ENCODE measurements at regions not wholly inside any gene's neighbourhood (a gene's known extent, or its start where the extent isn't known, plus 50 kb on each side); places are given as distances from the start of the nearest gene placed in this dataset.

DNA sequence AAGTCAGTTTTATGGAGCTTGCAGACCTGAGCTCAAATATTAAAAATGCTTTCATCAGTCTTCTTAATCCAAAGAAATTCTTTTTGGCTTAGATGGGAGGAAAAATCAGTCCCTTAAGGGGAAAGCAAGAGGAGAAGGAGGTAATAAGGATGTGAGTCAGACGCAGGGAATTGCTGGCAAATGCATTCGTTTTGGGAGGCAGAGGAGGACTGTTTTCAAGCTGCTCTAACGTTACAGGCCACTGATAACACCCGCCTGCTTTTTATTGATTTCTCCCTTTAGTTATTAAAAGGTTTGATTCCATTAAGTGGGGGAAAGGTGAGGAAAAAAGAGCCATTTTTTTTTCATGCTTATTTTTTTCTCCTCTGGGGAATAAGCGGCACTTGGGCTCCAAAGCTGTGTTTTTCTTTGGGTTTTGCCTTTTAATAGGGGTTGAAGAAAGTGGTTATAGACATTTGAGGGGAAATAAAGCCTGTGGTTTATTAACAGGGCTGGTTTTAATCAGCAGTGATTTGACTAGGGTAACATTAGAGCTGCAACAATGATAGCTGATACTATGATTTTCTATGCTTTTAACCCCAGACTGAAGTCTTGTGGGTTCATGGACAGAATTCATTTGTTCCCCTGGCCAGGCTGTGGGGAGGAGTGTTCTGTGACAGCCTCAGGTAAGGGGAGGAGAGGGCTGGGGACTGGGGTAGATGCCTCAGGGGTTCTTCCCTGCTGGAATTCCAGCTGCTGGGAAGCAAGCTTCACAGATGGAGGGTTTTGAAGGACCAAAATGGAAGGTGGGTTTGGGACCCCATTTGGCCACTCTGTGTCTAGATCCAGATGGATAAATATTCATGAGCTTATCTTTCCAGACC, 225.2 kb downstream of the GAS1 start:
- DNase-seq, result no peak

DNA sequence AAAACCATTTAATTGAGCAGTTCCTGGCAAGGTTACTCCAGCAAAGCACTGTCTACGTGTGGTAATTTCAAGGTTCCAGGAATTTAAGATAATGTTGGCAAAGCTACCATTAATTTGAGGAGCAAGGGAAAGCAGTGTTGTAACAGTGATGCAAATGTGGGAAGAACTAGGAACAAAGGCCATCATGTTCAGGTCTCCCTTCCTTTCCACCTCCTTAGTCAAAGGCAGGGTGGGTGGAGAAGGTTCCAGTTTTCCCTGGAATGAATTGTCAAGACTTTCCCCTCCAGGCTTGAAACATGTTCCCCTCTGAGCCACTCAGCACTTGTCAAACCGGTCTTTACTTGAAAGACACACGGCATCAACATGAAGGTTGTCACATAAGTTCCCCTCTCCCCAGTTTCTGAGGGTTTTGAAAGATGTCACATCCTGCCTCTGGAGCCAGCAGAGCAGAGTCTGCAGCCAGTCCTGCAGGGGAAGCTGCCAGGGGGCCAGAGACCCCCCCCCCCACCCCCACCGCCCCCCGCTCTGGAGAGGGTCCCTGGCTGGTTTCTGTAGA, 226.0 kb downstream of the GAS1 start:
- no peak for DNase-seq

DNA sequence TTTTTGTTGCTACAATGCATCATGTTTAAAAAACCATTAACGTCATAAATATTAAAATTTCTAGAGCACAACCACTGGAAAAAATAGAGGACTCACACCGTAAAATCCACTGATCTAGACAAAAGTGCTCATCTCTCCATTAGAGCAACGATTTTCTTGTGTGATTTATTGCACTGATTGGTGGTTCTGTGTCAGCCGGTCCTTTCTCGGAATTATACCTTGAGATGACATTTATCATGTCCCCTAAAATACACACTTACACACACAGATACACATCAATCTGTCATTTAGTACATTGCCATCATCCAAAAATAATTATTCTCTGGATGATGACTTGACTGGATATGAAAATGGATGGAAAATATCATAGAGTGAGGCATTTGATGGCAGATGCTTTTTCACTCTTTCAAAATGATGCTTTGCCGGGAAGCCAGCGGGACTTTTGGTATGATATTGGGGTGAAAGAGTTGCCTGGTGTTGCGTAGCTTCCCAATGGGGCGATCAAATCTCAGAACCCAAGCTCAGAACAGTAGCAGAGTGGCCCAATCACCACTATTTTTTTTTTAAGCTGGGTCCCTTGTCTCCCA, 226.6 kb downstream of the GAS1 start:
- no peak for DNase-seq

DNA sequence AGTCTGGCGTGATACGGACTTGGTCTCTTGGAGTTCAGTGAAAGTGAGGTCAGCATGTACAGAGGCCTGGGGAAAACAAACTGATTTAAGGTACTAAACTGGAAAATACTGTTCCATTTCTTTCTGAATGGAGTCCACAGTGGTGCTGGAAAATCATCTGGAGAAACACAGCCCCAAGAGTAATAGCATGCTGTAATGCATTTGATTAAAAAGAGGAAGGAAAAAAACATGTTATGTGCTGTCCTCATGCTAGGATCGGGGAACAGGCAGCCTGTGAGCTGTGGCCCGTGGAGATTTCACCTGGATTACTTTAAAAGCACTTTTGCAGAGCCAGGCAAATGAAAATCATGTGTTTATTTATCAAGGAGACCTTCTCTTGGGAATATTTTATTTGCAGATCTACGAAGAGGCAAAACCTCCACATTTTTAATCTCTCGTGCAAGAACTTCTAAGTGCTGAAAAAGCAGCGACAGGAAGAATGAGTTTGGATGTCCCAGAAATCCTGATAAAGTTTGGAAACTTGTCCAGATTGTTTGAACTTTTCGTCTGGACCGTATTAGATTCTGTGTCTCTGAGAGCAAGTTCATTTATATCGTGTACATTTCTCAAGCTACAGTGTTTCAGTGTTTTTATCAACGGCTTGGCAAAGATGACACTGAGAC, 228.8 kb downstream of the GAS1 start:
- no peak for DNase-seq

DNA sequence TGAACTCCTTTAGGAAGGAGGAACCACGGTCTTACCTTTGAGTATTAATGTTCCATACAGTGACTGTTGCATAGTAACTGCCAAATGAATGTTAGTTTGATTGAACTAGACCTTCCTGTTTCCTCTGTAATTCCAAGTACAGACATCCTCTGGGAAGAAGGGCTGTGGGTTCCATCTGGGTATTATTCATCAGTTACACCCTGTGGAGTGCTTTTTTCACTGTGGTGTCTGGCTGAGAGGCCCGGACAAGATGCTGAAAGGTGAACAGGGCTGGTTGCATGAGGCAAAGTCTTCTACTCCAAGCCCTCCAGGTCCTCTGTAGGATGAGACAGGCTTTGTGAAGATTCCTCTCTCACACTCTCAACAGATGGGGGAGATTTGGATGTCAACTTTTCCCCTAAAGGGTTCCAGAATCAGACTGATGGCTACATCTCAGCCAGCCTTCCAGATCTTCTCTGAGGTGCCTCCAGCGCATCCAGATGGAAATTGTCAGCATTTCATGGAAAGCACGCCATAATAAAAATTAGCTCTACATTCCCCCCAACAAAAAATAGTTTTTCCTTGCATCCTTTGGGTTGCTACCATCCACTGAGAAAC, 230.9 kb downstream of the GAS1 start:
- no peak for DNase-seq

DNA sequence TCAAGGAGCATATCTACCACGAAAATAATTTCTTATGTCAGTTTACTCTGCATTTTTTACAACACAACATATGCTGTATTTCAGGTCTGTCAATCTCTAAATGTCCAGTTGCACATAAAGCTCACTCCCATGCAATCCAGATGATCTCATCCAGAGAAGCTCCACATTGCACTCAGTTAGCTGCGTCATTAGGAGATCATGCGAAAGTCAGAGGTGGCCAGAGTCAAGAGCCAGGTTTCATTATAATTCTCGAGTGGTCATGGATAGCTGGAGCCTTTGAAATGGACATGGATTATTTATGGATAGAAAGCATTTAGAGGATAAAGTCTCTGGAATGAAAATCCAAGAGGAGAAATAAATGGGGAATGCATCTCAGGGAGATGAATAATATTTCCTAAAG, 232.3 kb downstream of the GAS1 start:
- DNase-seq, result no peak

DNA sequence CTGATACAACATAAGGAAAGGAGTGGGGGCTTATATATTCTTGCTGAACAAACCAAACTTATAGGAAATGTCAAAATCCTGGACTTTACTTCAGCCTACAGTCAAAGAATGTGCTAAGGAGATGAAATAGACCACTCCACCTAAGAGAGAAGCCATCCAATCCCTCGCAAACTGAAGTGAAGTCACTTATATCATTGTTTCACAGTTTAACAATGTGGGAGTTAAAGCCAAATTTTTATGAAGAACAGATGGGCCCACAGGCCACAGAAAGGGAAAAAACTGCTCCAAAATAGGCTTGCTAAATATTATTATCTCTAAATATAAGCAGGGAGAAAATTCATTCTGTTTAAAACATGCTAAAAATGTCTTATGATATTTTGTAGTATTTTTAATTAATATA, 233.3 kb downstream of the GAS1 start:
- DNase-seq, result no peak

DNA sequence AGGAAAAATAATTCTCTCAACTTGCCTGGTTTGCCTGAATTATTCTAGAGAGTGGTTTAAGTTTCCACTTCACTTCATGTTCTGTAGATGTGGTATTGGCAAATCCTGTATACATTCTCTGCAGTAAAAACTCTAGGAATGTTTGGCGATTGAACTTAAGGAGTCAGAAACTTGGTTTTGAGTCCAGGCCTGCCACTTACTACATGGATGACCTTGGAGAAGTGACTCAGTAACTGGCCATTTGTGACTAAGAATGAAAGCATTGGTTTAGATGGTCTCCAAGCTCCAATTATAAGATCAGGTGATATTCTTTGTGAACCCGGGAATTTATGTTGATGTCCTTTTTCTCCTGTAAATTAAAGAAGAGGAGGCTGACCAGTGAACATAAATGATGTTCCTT, 233.8 kb downstream of the GAS1 start:
- no peak for DNase-seq

DNA sequence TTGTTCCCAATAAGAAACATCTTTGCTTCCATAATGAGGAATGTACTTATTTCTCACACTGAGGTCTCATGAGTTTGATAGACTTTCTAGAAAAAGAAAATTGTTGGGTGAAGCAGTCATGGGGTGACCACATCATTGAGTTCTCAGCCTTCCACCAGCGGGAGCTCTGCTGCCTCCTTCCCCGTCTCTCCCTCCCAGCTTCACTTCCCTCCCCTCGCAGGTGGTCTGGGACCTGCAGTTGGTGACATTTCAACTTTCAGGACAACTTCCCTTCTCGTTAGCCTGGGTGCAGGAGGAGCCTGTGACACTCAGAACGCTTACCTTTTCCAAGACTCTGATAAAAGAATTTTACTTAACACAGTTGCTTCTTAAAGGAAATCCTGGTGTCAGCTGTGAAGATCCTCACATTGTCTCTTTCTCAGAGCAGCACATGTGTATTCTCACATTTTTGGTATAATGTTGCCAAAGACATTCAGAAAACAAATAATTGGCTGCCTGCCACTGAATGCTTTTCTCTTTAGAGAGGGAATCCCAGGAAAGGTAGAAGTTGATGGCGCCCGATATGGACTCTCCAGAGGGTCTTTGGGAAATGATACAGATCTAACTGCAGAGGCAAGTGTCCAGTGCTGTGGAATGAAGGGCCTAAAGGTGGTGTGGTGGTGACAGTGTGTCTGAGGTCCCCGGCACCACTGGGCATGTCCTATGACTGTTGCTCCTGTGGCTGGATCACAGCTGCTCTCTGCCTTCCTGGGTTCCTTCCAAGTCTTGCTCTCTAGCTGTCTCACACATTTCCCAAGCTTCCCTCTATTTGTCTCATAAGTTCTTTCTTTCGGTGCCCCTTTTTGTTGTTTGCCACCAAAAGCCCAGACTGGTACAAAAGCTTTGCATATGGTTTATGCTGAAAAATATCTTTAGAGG, 238.1 kb downstream of the GAS1 start:
- no peak for DNase-seq

DNA sequence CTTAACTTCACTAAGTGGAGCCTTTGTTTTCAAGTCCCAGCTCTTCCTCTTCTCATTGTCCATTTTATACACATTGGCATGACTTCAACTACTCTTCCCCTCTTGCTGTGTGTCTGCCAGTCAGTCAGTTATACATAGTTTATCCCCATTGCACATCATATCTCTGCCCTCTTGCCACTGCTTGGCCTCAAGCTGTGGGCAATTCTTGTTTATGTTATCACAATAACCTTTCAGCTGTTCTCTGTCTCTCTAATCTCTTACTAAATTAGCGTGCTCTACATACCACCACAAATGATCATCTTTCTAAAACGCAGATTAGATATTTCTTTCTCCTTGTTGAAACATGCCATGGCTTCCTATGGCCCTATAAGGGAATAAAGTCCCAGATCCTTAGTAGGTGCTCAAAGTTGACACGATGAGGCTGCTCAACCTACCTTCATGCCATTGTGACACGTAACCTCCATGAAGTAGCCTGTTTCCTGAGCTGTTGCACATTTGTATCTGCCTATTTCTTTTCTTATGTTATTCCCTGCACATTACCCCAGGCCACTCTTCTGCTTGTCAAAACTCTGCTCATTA, 239.3 kb downstream of the GAS1 start:
- no peak for DNase-seq

DNA sequence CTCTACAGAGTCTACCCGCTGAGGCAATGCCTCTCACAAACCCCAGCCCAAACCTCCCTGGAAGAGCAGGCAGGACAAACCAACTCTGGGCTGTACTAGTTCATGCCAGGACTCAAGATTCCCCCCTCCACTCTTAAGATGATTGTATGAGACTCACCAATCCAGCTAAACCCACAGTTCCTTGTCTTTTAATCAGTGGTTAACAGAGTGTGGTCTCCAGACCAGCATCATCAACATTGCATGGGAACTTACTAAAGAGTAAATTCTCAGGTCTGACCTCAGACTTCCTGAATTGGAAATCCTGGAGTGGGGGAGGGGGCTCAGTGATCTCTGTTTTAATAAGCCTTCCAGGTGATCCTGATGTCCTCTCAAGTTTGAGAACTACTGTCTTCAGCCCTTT, 240.9 kb downstream of the GAS1 start:
- no peak for DNase-seq

DNA sequence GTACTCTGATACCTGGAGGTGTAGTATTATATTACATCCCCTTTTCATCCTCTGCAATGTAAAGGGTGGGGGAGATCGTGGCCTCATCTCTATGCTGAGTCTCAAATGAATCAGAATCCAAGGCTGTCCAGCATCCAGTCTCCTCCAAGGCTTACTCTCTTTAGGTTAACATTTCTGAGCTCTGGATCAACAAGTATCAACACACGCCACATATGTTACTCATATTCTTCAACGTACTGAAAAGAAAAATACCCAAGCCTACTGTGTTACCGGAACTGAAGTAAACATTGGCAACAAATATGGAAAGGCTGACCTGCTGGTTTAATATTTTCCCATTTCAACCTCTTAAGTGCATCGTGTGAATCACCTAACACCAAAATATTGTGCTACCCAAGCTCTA, 241.8 kb downstream of the GAS1 start:
- no peak for DNase-seq

DNA sequence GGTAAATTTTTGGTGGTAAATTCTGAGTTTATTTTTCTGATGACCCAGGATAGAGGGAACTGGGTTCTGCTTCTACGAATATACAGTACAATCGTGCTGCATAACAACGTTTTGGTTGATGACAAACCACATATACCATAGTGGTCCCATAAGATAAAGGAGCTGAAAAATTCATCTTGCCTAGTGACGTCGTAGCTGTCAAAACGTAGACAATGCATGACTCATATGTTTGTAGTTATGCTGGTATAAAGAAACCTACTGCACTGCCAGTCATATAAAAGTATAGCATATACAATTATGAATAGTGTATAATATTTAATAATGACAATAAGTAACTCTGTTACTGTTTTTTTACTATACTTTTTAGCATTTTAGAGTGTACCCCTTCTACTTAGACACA, 244.0 kb downstream of the GAS1 start:
- DNase-seq, result no peak

DNA sequence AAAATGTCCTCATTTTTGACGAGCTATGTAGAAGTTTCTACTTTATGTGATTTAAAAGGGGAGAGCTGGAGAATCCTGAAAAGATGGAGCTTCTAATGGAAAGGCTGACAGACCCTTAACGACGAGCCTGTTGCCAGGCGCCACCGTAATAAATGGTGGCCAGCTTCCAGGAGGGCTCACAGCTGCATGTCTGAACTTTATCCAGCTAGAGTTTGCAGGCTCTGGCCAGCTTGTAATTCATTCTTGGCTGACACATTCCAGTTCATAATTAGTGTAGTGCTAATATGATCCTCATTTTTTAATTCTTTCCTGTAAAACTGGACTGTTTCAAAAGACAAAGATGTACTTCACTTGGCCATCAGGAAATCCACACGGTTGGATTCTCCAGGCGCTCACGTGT, 246.7 kb downstream of the GAS1 start:
- no peak for DNase-seq

DNA sequence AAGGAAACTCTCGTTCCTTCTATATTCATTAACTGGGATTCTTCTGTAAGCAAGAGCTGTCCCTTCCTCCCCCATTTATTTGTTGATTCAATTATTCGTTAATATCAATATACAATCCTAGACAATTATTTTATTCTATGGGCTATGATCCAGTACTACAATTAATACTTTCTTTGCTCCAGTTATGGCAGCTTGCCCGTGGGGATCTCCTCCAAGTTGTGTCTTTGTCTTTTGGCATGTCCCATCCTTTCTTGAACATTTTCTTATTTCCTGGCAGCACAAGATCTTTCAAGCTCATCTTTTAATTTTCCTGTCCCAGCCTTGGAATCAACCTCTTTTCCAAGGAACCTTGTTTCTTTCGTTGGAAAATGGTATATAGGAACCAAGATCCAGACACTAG, 249.3 kb downstream of the GAS1 start:
- no peak for DNase-seq

DNA sequence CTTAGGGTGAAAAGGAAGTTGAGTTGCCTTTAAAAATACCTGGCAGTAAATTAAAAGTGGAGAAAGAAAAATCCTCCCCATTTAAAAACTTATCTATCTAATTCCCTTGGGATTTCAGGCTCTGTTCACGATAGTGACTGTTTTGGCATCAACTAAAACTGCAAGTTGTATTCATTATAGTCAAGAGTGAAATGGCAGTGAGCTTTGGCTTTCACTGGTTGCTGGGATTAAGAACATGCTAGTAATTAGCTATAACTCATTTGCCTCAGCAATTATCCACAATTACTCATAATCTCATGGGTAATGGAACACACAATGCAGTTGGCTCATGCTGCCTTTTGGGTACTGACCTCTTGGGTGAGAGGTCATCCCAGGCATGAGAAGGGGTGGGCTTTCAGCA, 250.1 kb downstream of the GAS1 start:
- no peak for DNase-seq

DNA sequence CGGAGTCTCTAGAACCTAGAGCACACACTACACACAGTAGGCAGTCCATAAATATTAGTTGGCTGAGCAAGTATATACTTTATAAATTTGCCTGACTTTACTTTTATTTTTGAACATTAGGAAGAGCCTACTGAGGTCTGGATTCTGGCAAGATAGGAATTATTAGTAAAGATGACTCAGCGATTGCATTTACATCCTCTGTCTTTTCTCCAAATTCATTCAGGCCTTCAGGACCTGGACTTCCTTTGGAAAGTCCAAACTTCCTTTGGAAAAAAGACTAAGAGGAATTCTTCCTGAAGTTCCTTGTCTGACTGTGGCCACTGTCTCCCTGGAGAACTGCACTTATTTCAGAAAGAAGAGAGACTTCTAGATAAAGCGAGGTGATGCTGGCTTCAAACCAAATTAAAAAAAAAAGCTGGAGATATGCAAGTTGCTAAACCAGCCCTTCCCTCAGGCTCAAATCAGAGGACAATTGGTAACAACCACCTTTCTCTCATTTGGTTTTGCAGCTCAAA, 251.3 kb downstream of the GAS1 start:
- DNase-seq, result no peak

DNA sequence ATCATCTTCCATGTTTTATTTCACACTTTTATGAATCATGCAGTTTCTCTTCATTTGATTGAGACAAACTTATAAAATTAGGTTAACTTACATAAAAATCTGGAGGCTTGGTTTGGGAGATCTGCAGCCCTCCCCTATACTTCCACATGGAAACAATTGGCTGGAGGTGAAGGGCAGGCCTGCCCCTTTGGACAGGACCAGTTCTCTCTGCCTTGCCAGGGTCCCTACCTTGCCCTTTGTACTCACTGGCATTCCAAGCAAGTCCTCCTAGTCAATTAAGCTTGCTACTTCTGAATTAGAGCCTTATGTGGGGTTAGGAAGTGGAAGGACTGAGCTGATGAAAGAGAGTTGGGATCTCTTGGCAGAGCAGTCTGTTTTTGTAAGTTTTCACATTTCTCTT, 257.3 kb downstream of the GAS1 start:
- no peak for DNase-seq

DNA sequence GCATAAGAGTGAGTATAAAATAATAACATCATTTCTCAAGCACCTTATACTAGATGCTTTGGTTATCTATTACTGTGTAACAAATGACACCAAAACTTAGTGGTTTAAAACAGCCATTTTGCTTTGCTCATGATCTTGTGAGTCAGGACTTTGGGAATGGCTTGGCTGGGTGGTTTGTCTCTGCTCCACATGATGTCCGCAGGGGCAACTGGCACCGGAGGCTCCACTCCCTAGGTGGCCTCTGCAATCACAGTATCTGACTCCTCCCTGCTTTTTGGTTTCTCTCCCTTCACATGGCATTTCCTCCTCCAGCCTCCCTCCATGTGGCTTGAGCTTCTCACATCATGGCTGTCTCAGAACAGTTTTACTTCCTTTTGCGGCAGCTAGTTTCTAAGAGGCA, 259.5 kb downstream of the GAS1 start:
- DNase-seq, result no peak

DNA sequence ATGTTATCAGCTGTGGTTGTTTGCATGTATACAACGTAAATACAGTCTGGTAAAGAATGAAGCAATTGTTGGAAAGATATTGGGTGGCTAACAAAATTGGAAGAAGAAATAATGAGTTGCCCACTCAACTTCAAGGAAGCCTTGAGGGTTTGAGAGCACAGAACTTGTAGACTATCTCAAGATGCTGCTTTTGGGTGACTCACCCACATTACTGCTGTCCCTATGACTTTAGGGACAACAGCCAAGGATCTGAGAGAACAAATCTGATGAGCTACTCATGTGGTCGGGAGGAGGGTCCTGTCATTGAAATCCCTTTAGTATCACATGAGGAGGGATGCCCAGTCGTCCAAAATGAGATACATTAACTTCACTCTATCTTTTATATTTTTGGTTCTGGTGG, 261.8 kb downstream of the GAS1 start:
- no peak for DNase-seq

DNA sequence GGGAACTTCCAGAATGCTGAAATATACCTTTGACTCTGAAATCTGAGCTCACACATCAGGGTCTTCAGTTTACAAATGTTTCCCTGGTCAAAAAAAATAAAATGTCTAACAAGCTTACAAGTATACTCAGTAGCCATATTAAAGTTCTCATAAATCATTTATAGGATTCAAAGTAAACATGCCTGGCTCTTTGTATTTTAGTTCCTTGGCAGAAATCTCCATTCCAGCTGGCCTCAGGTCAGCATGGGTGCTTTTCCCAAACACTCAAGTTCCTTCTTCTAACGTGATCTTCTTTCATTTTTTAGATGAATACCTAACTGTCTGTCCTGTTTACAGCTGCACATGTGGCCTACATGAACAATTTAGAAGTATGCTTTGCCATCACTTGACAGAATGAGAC, 263.2 kb downstream of the GAS1 start:
- DNase-seq, result no peak

DNA sequence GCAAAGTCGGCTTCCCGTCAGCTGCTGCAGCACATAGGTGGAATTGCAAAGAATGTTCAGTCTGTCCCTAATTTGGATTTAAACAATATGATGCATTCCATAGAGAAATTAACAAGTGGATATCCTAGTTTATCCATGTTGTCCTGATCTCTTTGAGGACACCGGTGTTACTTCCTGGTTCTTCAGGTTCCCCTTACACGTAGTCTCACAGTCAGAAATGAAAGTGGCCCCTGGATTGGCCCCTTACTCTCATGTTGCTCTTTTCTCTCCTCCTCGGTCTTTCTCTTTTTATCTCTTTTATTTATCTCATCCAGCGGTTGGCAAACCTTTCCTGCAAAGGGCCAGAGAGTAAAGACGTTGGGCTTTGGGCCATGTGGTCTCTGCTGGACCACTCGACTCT, 265.1 kb downstream of the GAS1 start:
- no peak for DNase-seq

Measured in CD4-positive, alpha-beta T cell treated with Interleukin-21 for 1 hour (primary cell).